DOHH2 (cell line): ENCODE measurements at regions not wholly inside any gene's neighbourhood (a gene's known extent, or its start where the extent isn't known, plus 50 kb on each side); places are given as distances from the start of the nearest gene placed in this dataset.

Experiments
- CTCF ChIP-seq: fragments of 200-600 bp; sonication (generic); IDR thresholded peaks from one replicate; pipeline ENCODE4 v1.5.1; 2014; ENCODE audit warnings: antibody characterized with exemption, mild to moderate bottlenecking, low read depth, low read length; ENCODE audit not compliant: poor library complexity, severe bottlenecking
- EZH2phosphoT487 ChIP-seq: fragments of 200-600 bp; sonication (generic); IDR thresholded peaks from 2 replicates; pipeline ENCODE4 v1.6.1; 2017; ENCODE audit warnings: borderline replicate concordance, mild to moderate bottlenecking, antibody characterized with exemption, low read length, moderate library complexity, mixed read lengths

GRCh38 chr2:57711991-57712390, 334.6 kb upstream of the VRK2 start:
- TF ChIP-seq CTCF: no peak
- TF ChIP-seq EZH2phosphoT487: no peak
